Astrocyte of the hippocampus (primary cell): ENCODE measurements at regions not wholly inside any gene's neighbourhood (a gene's known extent, or its start where the extent isn't known, plus 50 kb on each side); places are given as distances from the start of the nearest gene placed in this dataset.
A peak's percentile ranks its signal among the peaks of the same experiment; 100 is the strongest.

Experiments
- DNase-seq: peaks from one replicate; pipeline ENCODE4 v3.0.0; 2011; ENCODE audit warnings: low read depth, low spot score

DNA sequence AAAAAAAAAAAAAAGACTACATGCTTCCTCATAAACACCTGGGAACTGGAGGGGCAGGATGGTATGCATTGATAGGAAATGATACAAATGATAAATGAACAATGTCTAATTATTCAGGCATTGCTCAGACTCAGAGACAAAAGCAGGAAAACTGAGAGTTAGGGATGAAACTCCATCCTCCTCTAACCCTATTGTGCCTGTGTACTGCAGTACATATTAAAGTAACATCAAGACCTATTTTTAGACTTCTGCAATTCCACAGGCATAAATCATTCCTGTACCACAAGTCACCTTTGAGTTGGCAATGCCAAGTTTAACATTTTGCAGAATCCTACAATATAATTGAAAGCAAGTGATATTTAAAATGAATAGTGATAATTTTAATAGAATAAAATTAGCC lies 156.5 kb upstream of the USP15 start:
- peak; percentile 6 for DNase-seq

DNA sequence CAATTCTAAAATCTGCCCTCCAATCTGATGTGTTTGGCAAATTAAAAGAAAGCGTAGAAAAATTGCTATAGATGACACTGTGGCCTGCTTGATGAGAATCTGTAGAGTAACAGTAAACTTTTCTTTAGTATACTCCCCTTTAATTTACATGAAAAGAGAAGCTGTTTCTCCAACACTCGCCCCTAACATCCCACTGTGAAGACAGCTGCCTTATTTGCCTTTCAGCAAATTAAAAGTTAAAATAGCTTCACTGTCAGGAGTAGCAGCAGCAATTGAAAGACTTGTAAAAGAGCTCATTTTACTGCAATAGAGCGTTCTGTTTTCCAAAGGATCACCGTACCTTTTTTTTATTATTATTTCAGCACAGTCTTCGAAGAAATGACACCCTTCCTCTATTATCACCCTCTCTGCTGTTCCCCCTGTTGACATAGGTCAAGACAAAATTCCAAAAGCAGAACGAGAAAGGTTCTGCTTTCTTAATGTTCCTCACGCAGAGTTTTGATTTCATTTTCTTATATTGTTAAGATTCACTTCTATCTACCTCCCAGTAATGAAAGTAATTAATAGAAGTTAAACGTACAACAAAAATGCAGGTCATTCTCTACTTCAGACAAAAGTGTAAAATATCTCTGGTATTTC lies 153.5 kb upstream of the USP15 start:
- DNase-seq, result no peak

GRCh38 chr12:62113366-62114011 lies 146.7 kb upstream of the USP15 start:
- DNase-seq, result no peak

DNA sequence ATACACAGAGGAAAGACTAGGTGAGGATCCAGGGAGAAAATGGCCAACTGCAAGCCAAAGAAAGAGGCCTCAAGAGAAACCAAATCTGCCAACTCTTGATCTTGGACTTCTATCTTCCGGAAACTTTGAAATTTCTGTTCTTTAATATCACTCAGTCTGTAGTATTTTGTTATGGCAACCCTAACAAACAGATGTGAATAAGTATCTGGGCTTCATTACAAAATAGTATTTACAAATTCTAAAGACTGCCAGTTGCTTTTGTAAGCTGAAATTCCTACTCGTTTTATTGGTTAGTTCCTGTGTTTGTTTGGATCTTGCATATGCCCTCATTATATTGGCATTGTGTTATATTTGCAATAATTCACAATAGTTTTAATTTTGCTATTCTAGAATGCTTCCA lies 143.2 kb upstream of the USP15 start:
- no peak for DNase-seq

DNA sequence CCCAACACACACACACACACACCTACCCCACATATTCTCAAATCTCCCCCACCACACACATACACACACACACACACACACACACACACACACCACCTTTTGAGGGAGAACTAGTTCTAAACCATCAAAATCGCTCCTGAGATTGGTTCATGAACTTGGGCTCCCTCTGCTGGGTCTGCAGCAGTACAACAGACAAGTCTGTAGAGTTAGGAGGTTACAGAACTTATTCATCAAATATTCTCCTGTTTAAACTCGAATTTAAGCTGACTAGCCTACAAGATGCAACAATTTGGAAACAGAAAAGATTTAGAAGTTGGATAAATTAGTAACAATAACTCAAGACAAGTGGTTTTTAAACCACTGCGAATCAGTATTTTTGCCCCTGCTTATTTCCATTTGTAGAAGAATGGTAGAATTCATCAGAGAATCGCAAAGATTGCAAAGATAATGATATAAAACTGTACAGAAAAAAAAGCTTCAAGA lies 136.4 kb upstream of the USP15 start:
- peak; percentile 61 for DNase-seq

DNA sequence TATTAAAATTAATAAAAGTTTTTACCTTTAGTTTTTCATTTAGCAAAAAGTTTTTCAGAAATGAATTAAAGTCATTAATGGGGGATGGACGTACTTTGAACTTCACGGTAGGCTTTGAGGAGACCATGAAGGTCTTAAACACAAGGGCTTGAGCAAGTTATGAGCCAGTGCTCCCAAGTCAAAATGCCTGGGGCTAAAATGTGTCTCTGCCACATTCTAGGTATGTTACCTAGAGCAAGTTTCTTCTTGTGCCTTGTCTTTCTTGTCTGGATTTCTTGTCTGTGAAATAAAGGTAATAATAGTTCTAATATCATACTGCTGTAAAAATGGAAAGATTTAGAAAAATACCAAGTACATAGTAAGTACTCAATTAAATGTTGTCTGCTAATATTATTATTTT lies 132.7 kb upstream of the USP15 start:
- no peak for DNase-seq

DNA sequence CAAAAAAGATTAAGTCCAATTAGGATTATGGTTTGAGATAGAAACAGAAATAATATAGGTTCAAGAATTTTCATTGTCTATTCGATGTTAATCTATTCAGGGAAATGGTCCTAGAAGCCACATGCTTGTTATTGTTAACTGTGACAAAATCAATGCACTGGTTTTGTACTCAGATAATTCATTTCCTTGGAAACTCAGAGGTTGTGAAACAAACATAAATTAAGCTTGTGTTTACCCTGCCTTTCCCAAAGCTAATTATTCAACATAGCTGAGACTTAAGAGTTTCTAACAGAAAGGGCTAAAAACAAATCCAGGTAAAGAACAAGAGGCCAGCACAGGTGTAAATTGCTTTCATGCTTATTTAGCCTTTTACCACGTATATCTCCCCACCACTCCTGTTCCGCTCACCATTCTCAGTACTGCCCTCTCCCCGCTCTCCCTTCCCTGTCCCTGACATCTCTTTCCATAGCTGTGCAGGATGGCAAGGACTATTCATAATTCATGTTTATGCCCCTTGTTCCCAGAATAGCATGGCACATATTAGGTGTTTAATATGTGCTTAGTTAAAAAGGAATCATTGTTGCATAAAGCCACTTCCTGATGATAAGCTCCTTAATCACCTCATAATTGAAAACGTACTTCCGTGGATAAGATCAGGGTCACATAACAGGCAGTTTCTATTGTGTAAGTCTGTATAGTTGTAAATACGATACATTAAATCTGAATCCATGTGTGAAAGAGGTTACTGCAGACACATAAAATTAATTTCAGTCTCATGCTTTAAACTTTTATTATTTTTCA lies 131.8 kb upstream of the USP15 start:
- no peak for DNase-seq

- DNase-seq, result no peak
These were observed 130.9 kb upstream of the USP15 start for GRCh38 chr12:62129291-62129690.

- DNase-seq, result no peak
These were observed 129.8 kb upstream of the USP15 start for GRCh38 chr12:62130402-62130801.

- DNase-seq, result no peak
These were observed 129.2 kb upstream of the USP15 start for GRCh38 chr12:62130834-62131552.

DNA sequence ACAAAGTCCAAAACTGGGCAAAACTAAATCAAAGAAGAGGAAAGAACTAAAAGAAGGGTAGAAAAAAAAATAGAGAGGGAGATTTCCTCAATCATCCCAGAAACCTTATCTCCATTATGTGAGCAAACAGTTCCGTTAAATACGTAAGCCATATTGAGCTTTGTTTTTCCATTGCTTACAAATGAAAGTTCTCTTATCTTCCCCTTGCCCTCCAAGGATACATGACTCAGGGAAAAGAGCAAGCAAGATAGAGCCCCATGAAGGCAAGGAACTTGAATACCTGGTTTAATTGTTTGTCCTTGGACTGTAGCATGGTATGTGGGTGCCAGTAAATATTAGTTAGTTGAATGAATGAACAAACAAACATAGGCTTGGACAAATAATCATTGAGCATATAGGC lies 126.8 kb upstream of the USP15 start:
- DNase-seq, result no peak

DNA sequence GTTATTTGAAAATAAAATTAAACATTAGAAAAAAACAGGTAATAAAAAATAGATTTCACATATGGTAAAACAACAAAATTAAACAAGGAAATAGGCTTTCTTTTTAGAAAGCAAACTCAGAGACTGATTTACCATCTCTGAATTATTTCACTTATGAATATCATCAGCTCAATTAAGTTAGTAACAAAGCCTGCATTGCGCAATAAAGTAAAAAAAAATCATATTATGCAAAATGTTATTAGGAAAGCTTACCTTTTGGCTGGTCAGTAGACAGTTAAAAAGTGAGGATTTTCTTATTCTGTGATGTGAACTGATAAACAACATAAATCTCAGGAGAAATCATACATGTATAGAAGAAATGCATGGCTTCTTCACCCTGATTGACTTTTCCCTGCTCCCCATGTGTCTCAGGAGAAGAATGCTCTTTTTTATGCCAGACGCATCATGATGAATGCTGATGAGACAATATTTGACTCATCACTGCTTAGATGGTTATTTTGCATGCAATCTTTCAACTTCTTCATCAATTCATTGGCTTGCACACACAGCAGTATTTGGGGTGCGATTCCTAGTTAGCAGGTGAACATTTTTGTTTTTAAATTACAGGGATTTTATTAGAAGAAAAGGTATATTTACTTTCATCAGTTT lies 124.5 kb upstream of the USP15 start:
- DNase-seq, result no peak

DNA sequence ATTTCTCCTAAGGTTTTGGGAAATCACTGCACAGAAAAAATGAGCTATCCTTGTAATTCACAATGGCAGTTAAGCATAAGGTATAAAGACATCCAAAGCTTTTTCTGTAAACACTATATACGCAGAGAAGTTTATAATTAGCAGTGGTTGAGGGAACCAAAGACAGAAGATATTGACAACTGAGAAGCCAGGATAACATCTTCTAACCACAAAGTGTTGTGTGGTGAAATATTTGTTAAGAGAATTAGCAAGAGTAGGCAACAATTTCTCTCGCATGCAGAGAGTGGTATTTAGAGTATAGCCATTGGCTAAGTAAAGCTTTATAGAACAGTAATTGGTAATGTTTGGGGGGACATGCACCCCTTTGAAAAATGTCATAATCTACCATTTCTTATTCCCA lies 123.7 kb upstream of the USP15 start:
- DNase-seq, result no peak

DNA sequence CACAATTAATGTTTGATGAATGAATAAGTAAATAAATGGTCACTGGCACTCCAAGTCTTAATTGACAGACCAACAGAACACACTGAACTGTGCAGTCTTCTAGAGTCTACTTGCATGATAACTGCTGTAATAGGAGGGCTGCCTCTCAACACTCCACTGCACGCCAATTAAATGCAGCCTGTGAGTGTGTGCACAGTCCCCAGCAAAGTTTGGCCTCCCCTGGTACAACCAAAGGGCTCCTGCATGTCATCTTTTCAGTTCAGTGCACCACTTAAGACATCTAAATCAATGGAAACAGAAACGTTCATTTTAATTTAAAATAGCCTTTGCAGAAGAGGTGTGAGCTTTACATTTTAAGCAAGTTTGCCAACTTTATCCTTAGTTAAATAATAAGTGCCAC lies 121.7 kb upstream of the USP15 start:
- no peak for DNase-seq

DNA sequence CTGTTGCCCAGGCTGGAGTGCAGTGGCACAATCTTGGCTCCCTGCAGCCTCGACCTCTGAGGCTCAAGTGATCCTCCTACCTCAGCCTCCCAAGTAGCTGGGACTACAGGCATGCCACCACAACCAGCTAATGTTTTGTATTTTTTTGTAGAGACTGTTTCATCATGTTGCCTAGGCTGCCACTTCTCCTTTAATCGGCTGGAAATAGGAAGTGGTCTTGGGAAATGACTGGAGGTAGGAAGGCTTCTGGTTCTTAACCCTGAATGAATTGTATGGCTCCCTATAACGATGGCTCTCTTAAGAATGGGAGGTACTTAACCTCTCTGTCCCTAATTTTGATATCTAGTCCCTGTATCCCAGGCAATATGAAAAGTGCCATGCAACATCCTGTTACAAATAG lies 113.9 kb upstream of the USP15 start:
- no peak for DNase-seq

- no peak for DNase-seq
These were observed 102.2 kb upstream of the USP15 start for GRCh38 chr12:62158013-62158412.

DNA sequence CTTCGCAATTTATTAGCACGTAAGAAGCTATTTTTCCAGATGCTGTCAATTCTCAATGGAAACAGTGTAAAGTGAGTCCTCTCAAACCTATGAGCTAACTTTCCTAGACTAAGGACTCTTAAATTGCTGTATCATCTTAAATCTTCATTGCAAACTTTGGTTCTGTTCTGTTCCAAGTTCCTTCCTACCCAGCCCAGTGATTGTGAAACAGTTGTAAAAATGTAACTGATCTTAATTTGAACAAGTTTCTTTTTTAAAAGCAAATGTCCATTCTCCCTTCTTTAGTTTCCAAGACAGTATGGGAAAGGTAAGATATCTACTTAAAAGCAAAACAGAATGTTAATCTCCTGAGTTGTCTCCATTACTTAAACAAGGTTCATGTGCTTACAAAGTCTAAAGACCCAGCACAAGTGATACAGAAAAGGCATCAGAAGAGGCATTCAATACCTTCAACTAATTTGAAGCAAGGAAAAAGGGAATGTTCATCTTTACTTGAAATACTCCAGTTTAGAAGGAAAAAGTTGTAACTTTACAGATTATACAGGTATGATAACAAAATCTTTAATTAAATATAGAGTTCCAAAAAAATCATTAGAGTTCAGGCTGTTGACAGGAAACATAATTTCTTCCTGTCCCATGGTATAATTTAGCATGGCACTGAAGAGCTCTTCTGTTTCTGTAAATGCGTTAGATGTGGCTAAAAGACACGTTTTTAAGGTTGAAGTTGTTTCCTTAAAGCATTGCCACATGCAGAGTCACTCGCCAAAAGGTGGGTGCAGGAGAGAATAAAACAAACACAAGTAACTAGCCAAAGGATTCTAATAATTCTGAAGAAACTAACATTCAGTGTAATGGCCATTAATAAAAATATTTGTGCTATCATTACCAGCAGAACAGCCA lies 101.5 kb upstream of the USP15 start:
- no peak for DNase-seq

DNA sequence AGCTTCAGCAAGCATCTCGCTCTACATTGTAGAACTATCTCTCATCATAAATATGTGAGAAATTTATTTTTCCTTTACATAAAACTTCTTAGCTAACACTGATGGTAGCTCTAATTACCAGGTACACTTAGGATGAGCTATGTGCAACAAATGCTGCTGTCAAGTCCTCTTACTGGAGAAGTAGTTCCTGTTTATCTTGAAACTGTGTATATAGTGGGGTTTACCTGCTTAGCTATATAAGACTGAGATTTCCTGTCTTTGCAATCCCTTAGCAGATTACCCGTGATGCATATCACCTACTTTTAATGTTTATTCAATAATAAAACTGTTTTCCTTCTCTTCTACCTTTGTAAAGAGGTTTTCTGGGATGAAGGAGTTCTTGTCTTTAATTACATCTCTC lies 98.0 kb upstream of the USP15 start:
- DNase-seq, result no peak

DNA sequence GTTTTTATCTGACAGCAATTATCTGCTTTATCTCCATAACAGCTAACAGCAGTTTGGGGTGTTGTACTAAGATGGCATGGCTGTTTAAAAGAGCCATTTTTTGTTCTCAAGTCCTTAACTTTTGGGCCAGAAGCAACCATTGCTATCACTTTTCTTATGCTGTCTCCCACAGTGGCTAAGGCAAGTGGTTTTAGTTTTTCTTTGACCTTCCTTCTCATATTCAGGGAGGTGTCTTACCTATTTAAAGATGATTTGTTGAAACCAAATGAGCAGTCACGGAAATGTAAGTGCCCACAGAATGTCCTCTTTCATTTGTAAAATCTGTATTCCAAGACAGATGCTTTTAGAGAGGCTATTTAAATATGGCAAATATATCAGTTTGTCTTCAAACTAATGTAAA lies 96.8 kb upstream of the USP15 start:
- DNase-seq, result no peak

DNA sequence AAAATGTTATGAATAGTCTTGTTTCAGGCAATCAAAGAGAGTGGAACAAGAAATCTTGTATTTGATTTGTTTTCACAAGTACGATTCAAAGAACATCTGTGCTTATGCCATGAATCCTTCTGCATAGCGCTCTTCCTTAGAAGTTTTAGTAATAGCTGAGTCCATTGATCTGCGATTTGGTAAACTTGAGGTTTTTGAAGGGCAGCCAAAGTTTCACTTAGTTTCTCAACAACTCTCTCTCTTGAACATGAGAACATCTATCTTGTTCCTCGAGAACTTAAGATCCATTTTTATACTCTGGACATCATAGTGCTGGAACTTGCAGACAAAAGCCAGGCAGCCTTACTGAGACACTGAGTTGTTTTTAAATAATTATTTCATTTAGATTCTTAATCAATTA lies 96.2 kb upstream of the USP15 start:
- DNase-seq, result no peak

DNA sequence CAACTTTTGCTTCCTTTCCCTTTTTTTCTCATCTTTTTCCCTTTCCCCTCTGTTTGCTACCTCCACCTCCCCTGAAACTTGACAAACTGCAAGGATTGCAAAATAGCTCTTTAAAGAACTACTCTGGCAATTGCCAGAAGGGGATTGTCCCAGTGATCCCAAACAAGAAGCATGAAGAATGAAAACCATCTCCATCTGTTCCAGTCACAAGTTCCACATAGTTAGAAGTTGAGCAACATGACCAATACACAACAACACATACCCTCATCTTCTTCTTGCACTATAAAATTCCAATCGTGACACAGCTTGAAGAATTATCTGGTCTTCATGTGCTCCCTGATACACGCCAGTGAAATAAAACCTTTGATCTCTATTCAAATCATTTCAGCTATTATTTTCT lies 93.7 kb upstream of the USP15 start:
- no peak for DNase-seq
